ENCODE measurements at regions not wholly inside any gene's neighbourhood (a gene's known extent, or its start where the extent isn't known, plus 50 kb on each side); places are given as distances from the start of the nearest gene placed in this dataset.

- Histone ChIP-seq H3K36me3 (ENCODE audit: control insufficient read depth, insufficient read depth, low read length) (no peaks in the 10 kb centered on the region), H3K4me1 (ENCODE audit: control insufficient read depth, insufficient read depth, low read length, poor library complexity, severe bottlenecking) (no peaks in the 10 kb centered on the region)
- WGBS, 2 experiments (ENCODE audit: insufficient coverage in 2 of 2) = 60 to 74% methylated on average over 2 of the region's 2 CpGs
These were observed 144.1 kb downstream of the SOX2 start for GRCh38 chr3:181855825-181856224.

DNA sequence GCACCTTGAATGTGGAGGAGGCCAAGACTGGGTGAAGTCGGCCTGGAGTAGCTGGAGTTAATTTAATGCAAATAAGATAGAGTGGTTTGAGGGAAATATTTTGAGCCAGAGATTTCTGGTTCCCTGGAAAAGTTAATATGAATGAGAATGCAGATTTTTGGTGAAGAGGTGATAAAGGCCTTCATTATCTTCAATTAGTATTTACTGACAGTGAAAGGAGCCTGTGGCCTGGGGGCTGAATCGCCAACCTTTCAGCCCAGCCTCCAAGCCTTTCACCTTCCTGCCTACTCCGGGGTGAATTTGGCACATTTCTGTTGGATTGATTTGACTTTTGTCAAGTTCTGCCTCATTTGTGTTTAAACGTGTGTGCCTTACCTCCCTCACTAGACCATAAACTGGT is 147.8 kb downstream of the SOX2 start:
- Histone ChIP-seq H3K36me3 (ENCODE audit: control insufficient read depth, insufficient read depth, low read length) (no peaks in the 10 kb centered on the region), H3K9me3 (ENCODE audit: control insufficient read depth, low read length) (no peaks in the 10 kb centered on the region), H3K4me3 (ENCODE audit: extremely low read depth, insufficient read depth, low read length, poor library complexity, severe bottlenecking) (no peak overlapping the region), H3K27ac (ENCODE audit: low read depth, low read length, severe bottlenecking) (no peak overlapping the region), H3K4me1 (ENCODE audit: control insufficient read depth, insufficient read depth, low read length, poor library complexity, severe bottlenecking) (no peaks in the 10 kb centered on the region)
- 33 to 43% methylated on average over 1 of the region's 4 CpGs for WGBS, 2 experiments (ENCODE audit: insufficient coverage in 2 of 2)

More at GRCh38 chr3:181855825-181856224, 144.1 kb downstream of the SOX2 start:
- Histone ChIP-seq H3K9me3 (ENCODE audit: control insufficient read depth, low read length) (no peaks in the 10 kb centered on the region), H3K27ac (ENCODE audit: low read depth, low read length, severe bottlenecking) (no peak overlapping the region), H3K4me3 (ENCODE audit: extremely low read depth, insufficient read depth, low read length, poor library complexity, severe bottlenecking) (no peak overlapping the region)

GRCh38 chr3:181860235-181860634 is 148.5 kb downstream of the SOX2 start:
- Histone ChIP-seq H3K4me1 (ENCODE audit: control insufficient read depth, insufficient read depth, low read length, poor library complexity, severe bottlenecking) (no peaks in the 10 kb centered on the region), H3K9me3 (ENCODE audit: control insufficient read depth, low read length) (no peaks in the 10 kb centered on the region)
- no CpG with 5 or more reads among the region's 1 CpG for WGBS, 2 experiments (ENCODE audit: insufficient coverage in 2 of 2)

GRCh38 chr3:181862502-181862901 is 150.8 kb downstream of the SOX2 start:
- WGBS, 2 experiments (ENCODE audit: insufficient coverage in 2 of 2) = 56 to 68% methylated on average over 2 to 3 of the region's 3 CpGs

More at GRCh38 chr3:181860235-181860634, 148.5 kb downstream of the SOX2 start:
- Histone ChIP-seq H3K27ac (ENCODE audit: low read depth, low read length, severe bottlenecking) (no peak overlapping the region), H3K4me3 (ENCODE audit: extremely low read depth, insufficient read depth, low read length, poor library complexity, severe bottlenecking) (no peak overlapping the region), H3K36me3 (ENCODE audit: control insufficient read depth, insufficient read depth, low read length) (no peaks in the 10 kb centered on the region)

GRCh38 chr3:181868576-181869082 is 156.9 kb downstream of the SOX2 start:
- Histone ChIP-seq H3K27ac (ENCODE audit: low read depth, low read length, severe bottlenecking) (no peak overlapping the region), H3K9me3 (ENCODE audit: control insufficient read depth, low read length) (no peaks in the 10 kb centered on the region), H3K36me3 (ENCODE audit: control insufficient read depth, insufficient read depth, low read length) (no peaks in the 10 kb centered on the region), H3K4me1 (ENCODE audit: control insufficient read depth, insufficient read depth, low read length, poor library complexity, severe bottlenecking) (no peaks in the 10 kb centered on the region), H3K4me3 (ENCODE audit: extremely low read depth, insufficient read depth, low read length, poor library complexity, severe bottlenecking) (no peak overlapping the region)
- 89 to 97% methylated on average over 2 of the region's 4 CpGs for WGBS, 2 experiments (ENCODE audit: insufficient coverage in 2 of 2)

More at GRCh38 chr3:181862502-181862901, 150.8 kb downstream of the SOX2 start:
- no peaks in the 10 kb centered on the region for H3K4me1 ChIP-seq (ENCODE audit: control insufficient read depth, insufficient read depth, low read length, poor library complexity, severe bottlenecking)
- no peaks in the 10 kb centered on the region for H3K9me3 ChIP-seq (ENCODE audit: control insufficient read depth, low read length)
- H3K4me3 ChIP-seq (ENCODE audit: extremely low read depth, insufficient read depth, low read length, poor library complexity, severe bottlenecking) = no peak overlapping the region
- no peak overlapping the region for H3K27ac ChIP-seq (ENCODE audit: low read depth, low read length, severe bottlenecking)
- no peaks in the 10 kb centered on the region for H3K36me3 ChIP-seq (ENCODE audit: control insufficient read depth, insufficient read depth, low read length)

DNA sequence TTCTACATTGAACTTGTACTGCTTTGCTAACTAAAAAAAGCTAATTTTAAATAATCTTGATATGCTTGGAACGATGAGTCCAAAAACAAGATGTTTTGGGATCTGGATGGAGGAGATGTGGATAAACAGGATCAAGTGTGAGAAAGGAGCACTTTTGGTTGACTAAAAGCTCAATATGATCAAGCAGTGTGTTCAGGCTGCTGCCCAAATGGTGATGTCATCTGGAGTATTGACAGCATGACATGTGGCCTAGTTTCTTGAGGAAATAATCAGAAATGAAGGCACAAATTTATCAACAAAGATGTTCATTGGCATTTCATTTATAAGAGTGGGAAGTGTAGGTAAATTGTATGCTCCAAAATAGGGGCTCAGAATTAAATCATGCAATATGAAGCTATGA is 161.2 kb downstream of the SOX2 start:
- Histone ChIP-seq H3K36me3 (ENCODE audit: control insufficient read depth, insufficient read depth, low read length) (no peaks in the 10 kb centered on the region), H3K4me3 (ENCODE audit: extremely low read depth, insufficient read depth, low read length, poor library complexity, severe bottlenecking) (no peak overlapping the region), H3K4me1 (ENCODE audit: control insufficient read depth, insufficient read depth, low read length, poor library complexity, severe bottlenecking) (no peaks in the 10 kb centered on the region), H3K9me3 (ENCODE audit: control insufficient read depth, low read length) (no peaks in the 10 kb centered on the region), H3K27ac (ENCODE audit: low read depth, low read length, severe bottlenecking) (no peak overlapping the region)
- 86 to 90% methylated on average over 1 of the region's 1 CpG for WGBS, 2 experiments (ENCODE audit: insufficient coverage in 2 of 2)

GRCh38 chr3:181879926-181880325 is 168.2 kb downstream of the SOX2 start:
- no CpG with 5 or more reads among the region's 1 CpG for WGBS, 2 experiments (ENCODE audit: insufficient coverage in 2 of 2)
- H3K27ac ChIP-seq (ENCODE audit: low read depth, low read length, severe bottlenecking) = no peak overlapping the region
- H3K36me3 ChIP-seq (ENCODE audit: control insufficient read depth, insufficient read depth, low read length) = no peaks in the 10 kb centered on the region
- H3K9me3 ChIP-seq (ENCODE audit: control insufficient read depth, low read length) = no peaks in the 10 kb centered on the region
- no peaks in the 10 kb centered on the region for H3K4me1 ChIP-seq (ENCODE audit: control insufficient read depth, insufficient read depth, low read length, poor library complexity, severe bottlenecking)
- H3K4me3 ChIP-seq (ENCODE audit: extremely low read depth, insufficient read depth, low read length, poor library complexity, severe bottlenecking) = no peak overlapping the region

DNA sequence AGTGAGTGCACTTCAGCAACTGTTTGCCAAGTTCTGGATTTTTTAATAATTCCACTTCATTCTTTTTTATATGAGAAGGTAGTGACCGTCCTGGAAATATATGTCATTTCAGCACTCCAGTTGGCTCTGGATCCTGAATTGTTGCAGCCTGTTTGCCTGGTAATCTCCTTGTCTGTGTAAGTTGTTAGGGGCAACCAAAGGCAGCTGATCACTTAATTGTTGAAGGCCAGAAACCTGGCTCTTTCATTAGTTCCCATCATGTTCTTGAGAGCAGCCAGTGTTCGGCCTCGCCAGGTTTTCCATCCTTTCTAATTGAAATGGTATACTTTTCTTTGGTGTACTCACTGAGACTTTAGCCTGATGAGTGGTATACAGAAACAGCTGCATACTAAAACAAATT is 168.6 kb downstream of the SOX2 start:
- Histone ChIP-seq H3K36me3 (ENCODE audit: control insufficient read depth, insufficient read depth, low read length) (no peaks in the 10 kb centered on the region), H3K4me1 (ENCODE audit: control insufficient read depth, insufficient read depth, low read length, poor library complexity, severe bottlenecking) (no peaks in the 10 kb centered on the region), H3K9me3 (ENCODE audit: control insufficient read depth, low read length) (no peaks in the 10 kb centered on the region), H3K27ac (ENCODE audit: low read depth, low read length, severe bottlenecking) (no peak overlapping the region), H3K4me3 (ENCODE audit: extremely low read depth, insufficient read depth, low read length, poor library complexity, severe bottlenecking) (no peak overlapping the region)
- WGBS, 2 experiments (ENCODE audit: insufficient coverage in 2 of 2) = 83 to 100% methylated on average over 1 of the region's 3 CpGs

DNA sequence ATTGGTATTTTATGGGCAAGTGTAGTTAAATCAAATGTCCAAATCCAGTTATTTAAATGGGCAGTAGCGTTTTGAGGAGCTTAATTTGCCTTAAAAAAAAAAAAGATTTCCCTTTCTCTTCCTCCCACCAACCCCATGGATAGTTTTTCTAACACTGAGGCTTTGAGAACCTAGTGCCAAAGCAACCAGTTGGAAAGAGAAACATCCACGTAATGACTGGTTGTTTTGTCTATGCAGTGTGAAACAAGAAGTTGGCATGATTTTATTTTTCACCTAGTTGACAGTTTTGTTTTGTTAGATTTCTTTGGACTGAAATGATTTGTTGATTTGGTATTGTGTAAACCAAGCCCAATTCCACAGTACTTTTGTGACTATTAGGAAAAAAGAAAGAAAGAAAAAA is 170.0 kb downstream of the SOX2 start:
- 86% methylated on average over 1 of the region's 2 CpGs; no CpG with 5 or more reads in 1 of the 2 experiments for whole genome bisulfite sequencing, 2 experiments (ENCODE audit: insufficient coverage in 2 of 2)
- Histone ChIP-seq H3K4me3 (ENCODE audit: extremely low read depth, insufficient read depth, low read length, poor library complexity, severe bottlenecking) (no peak overlapping the region), H3K27ac (ENCODE audit: low read depth, low read length, severe bottlenecking) (no peak overlapping the region), H3K9me3 (ENCODE audit: control insufficient read depth, low read length) (no peaks in the 10 kb centered on the region), H3K36me3 (ENCODE audit: control insufficient read depth, insufficient read depth, low read length) (no peaks in the 10 kb centered on the region), H3K4me1 (ENCODE audit: control insufficient read depth, insufficient read depth, low read length, poor library complexity, severe bottlenecking) (no peaks in the 10 kb centered on the region)

DNA sequence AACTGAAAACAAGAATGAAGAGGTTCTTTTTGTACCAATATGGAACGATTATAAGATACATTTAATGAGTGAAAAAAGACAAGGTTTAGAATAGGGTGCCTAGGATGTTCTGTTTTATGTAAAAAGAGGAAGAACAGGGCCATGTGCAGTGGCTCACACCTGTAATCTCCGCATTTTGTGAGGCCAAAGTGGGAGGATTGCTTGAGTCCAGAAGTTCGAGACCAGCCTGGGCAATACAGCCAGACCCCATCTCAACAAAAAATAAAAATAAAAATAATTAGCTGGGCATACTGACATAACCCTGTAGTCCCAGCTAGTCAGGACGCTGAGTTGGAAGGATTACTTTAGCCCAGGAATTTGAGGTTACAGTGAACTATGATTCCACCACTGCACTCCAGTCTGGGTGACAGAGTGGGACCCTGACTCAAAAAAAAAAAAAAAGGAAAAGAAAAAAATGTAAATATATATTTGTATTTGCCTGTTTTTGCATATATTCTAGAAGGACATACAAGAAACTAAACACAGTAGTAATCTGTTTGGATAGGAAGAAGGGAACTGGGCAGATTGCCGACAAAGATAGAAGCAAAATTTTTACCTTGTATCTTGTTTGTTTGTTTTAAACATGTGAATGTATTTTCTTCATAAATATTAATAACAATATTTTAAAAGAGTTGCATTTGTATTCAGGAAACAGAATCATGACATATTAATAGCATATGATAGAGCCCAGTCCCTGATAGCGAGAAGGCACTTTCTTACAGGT is 174.3 kb downstream of the SOX2 start:
- Histone ChIP-seq H3K4me3 (ENCODE audit: extremely low read depth, insufficient read depth, low read length, poor library complexity, severe bottlenecking) (no peak overlapping the region), H3K36me3 (ENCODE audit: control insufficient read depth, insufficient read depth, low read length) (no peaks in the 10 kb centered on the region), H3K4me1 (ENCODE audit: control insufficient read depth, insufficient read depth, low read length, poor library complexity, severe bottlenecking) (no peaks in the 10 kb centered on the region), H3K9me3 (ENCODE audit: control insufficient read depth, low read length) (no peaks in the 10 kb centered on the region), H3K27ac (ENCODE audit: low read depth, low read length, severe bottlenecking) (no peak overlapping the region)
- 79 to 83% methylated on average over 2 of the region's 6 CpGs for WGBS, 2 experiments (ENCODE audit: insufficient coverage in 2 of 2)

- no peaks in the 10 kb centered on the region for H3K36me3 ChIP-seq (ENCODE audit: control insufficient read depth, insufficient read depth, low read length)
These were observed 175.0 kb downstream of the SOX2 start for GRCh38 chr3:181886676-181887075.

More at GRCh38 chr3:181886676-181887075, 175.0 kb downstream of the SOX2 start:
- 69 to 84% methylated on average over 2 of the region's 4 CpGs for WGBS, 2 experiments (ENCODE audit: insufficient coverage in 2 of 2)
- Histone ChIP-seq H3K27ac (ENCODE audit: low read depth, low read length, severe bottlenecking) (no peak overlapping the region), H3K4me3 (ENCODE audit: extremely low read depth, insufficient read depth, low read length, poor library complexity, severe bottlenecking) (no peak overlapping the region), H3K9me3 (ENCODE audit: control insufficient read depth, low read length) (no peaks in the 10 kb centered on the region), H3K4me1 (ENCODE audit: control insufficient read depth, insufficient read depth, low read length, poor library complexity, severe bottlenecking) (no peaks in the 10 kb centered on the region)

Measured in mesodermal cell (in vitro differentiated cells).